ENCODE measurements at regions not wholly inside any gene's neighbourhood (a gene's known extent, or its start where the extent isn't known, plus 50 kb on each side); places are given as distances from the start of the nearest gene placed in this dataset.

- H3K4me3 ChIP-seq (ENCODE audit: low read depth, low read length) = no peak overlapping the region
- TF ChIP-seq CTCF (IDR thresholded peaks at IDR 0.05; ENCODE audit: low read depth, low read length) = no peak
Observed at GRCh38 chr14:34190717-34191116, 239.8 kb upstream of the EGLN3 start.

- TF ChIP-seq CTCF (IDR thresholded peaks at IDR 0.05; ENCODE audit: low read depth, low read length) = no peak
- no peak overlapping the region for H3K4me3 ChIP-seq (ENCODE audit: low read depth, low read length)
Observed at GRCh38 chr14:34189866-34190265, 239.0 kb upstream of the EGLN3 start.

GRCh38 chr14:34187519-34188044 lies 236.7 kb upstream of the EGLN3 start:
- H3K4me3 ChIP-seq (ENCODE audit: low read depth, low read length) = no peak overlapping the region
- TF ChIP-seq CTCF (IDR thresholded peaks at IDR 0.05; ENCODE audit: low read depth, low read length) = no peak

GRCh38 chr14:34187061-34187460 lies 236.2 kb upstream of the EGLN3 start:
- H3K4me3 ChIP-seq (ENCODE audit: low read depth, low read length) = no peak overlapping the region

GRCh38 chr14:34184126-34184525 lies 233.3 kb upstream of the EGLN3 start:
- TF ChIP-seq CTCF (IDR thresholded peaks at IDR 0.05; ENCODE audit: low read depth, low read length) = no peak
- no peak overlapping the region for H3K4me3 ChIP-seq (ENCODE audit: low read depth, low read length)

More at GRCh38 chr14:34187061-34187460, 236.2 kb upstream of the EGLN3 start:
- TF ChIP-seq CTCF (IDR thresholded peaks at IDR 0.05; ENCODE audit: low read depth, low read length) = no peak

GRCh38 chr14:34183478-34183877 lies 232.6 kb upstream of the EGLN3 start:
- TF ChIP-seq CTCF (IDR thresholded peaks at IDR 0.05; ENCODE audit: low read depth, low read length) = no peak
- no peak overlapping the region for H3K4me3 ChIP-seq (ENCODE audit: low read depth, low read length)

- H3K4me3 ChIP-seq (ENCODE audit: low read depth, low read length) = no peak overlapping the region
- no peak for TF ChIP-seq CTCF (IDR thresholded peaks at IDR 0.05; ENCODE audit: low read depth, low read length)
Observed at GRCh38 chr14:34181338-34181737, 230.5 kb upstream of the EGLN3 start.
